H9 (cell line): ENCODE measurements at regions not wholly inside any gene's neighbourhood (a gene's known extent, or its start where the extent isn't known, plus 50 kb on each side); places are given as distances from the start of the nearest gene placed in this dataset.

ENCODE experiments used
- DNase-seq: peaks from one replicate; pipeline ENCODE4 v3.0.0-alpha.2; 2017
- H2AFZ ChIP-seq: one replicate; pipeline ENCODE4 v1.6.1; 2013; ENCODE audit warnings: mild to moderate bottlenecking, low read length, control low read depth, moderate library complexity
- H2AK5ac ChIP-seq: 2 replicates; pipeline ENCODE4 v1.6.1; 2013; ENCODE audit warnings: low read length, control low read depth, mixed read lengths; ENCODE audit not compliant: insufficient read length
- H2BK120ac ChIP-seq: one replicate; pipeline ENCODE4 v1.6.1; 2013; ENCODE audit warnings: low read depth, mild to moderate bottlenecking, low read length, control low read depth, inconsistent platforms; ENCODE audit not compliant: poor library complexity, severe bottlenecking
- H2BK12ac ChIP-seq: 2 replicates; pipeline ENCODE4 v1.6.1; 2013; ENCODE audit warnings: low read length, control low read depth, mixed read lengths, low read depth; ENCODE audit not compliant: insufficient read length
- H2BK15ac ChIP-seq: 2 replicates; pipeline ENCODE4 v1.6.1; 2013; ENCODE audit warnings: low read depth, low read length, control low read depth
- H2BK20ac ChIP-seq: one replicate; pipeline ENCODE4 v1.6.1; 2013; ENCODE audit warnings: low read depth, mild to moderate bottlenecking, low read length, control low read depth, inconsistent platforms; ENCODE audit not compliant: poor library complexity, severe bottlenecking
- H2BK5ac ChIP-seq: 2 replicates; pipeline ENCODE4 v1.6.1; 2013; ENCODE audit warnings: low read length, control low read depth, mixed read lengths; ENCODE audit not compliant: insufficient read length
- H3K14ac ChIP-seq: 2 replicates; pipeline ENCODE4 v1.6.1; 2013; ENCODE audit warnings: low read length, control low read depth; ENCODE audit not compliant: insufficient read depth
- H3K18ac ChIP-seq: 2 replicates; pipeline ENCODE4 v1.6.1; 2013; ENCODE audit warnings: low read depth, mild to moderate bottlenecking, mixed read lengths, low read length, control low read depth; ENCODE audit not compliant: insufficient read length
- H3K23ac ChIP-seq: 2 replicates; pipeline ENCODE4 v1.6.1; 2013; ENCODE audit warnings: low read length, control low read depth, mixed read lengths, low read depth; ENCODE audit not compliant: insufficient read length
- H3K23me2 ChIP-seq: 2 replicates; pipeline ENCODE4 v1.6.1; 2013; ENCODE audit warnings: low read depth, mild to moderate bottlenecking, mixed read lengths, low read length, control low read depth; ENCODE audit not compliant: insufficient read length, poor library complexity, severe bottlenecking
- H3K27ac ChIP-seq: 2 replicates; pipeline ENCODE4 v1.5.1; 2013; ENCODE audit warnings: low read length, control low read depth, mixed read lengths, low read depth; ENCODE audit not compliant: insufficient read length
- H3K27me3 ChIP-seq: 2 replicates; pipeline ENCODE4 v1.6.1; 2013; ENCODE audit warnings: low read length, control low read depth, inconsistent platforms; ENCODE audit not compliant: insufficient read depth
- H3K4ac ChIP-seq: 2 replicates; pipeline ENCODE4 v1.6.1; 2013; ENCODE audit warnings: low read depth, mild to moderate bottlenecking, control low read depth, inconsistent platforms, low read length, moderate library complexity
- H3K4me1 ChIP-seq: 2 replicates; pipeline ENCODE4 v1.6.1; 2013; ENCODE audit warnings: low read length, control low read depth, inconsistent platforms; ENCODE audit not compliant: insufficient read depth
- H3K4me2 ChIP-seq: 2 replicates; pipeline ENCODE4 v1.6.1; 2013; ENCODE audit warnings: low read length, control low read depth, mixed read lengths; ENCODE audit not compliant: insufficient read length, insufficient read depth
- H3K56ac ChIP-seq: 2 replicates; pipeline ENCODE4 v1.6.1; 2013; ENCODE audit warnings: low read depth, mild to moderate bottlenecking, mixed read lengths, low read length, control low read depth; ENCODE audit not compliant: insufficient read length
- H3K79me1 ChIP-seq: 2 replicates; pipeline ENCODE4 v1.6.1; 2013; ENCODE audit warnings: low read depth, mild to moderate bottlenecking, moderate library complexity, low read length, control low read depth, inconsistent platforms; ENCODE audit not compliant: insufficient read depth, poor library complexity, severe bottlenecking
- H3K79me2 ChIP-seq: 2 replicates; pipeline ENCODE4 v1.6.1; 2013; ENCODE audit warnings: low read length, control low read depth, inconsistent platforms; ENCODE audit not compliant: insufficient read depth
- H3K9ac ChIP-seq: 2 replicates; pipeline ENCODE4 v1.6.1; 2013; ENCODE audit warnings: low read length, control low read depth, mixed read lengths; ENCODE audit not compliant: insufficient read length; ENCODE audit errors: extremely low read depth
- H3K9me3 ChIP-seq: one replicate; pipeline ENCODE4 v1.6.1; 2013; ENCODE audit warnings: low read depth, low read length, inconsistent platforms; ENCODE audit not compliant: control insufficient read depth
- H3T11ph ChIP-seq: one replicate; pipeline ENCODE4 v1.6.1; 2013; ENCODE audit warnings: mild to moderate bottlenecking, low read length, control low read depth, inconsistent platforms
- H4K20me1 ChIP-seq: one replicate; pipeline ENCODE4 v1.6.1; 2013; ENCODE audit not compliant: control insufficient read depth, insufficient read length, insufficient read depth
- H4K5ac ChIP-seq: 2 replicates; pipeline ENCODE4 v1.6.1; 2013; ENCODE audit warnings: low read depth, mild to moderate bottlenecking, mixed read lengths, low read length, control low read depth; ENCODE audit not compliant: insufficient read length
- H4K8ac ChIP-seq: replicated peaks from 2 replicates; pipeline ENCODE4 v1.6.1; 2013; ENCODE audit warnings: low read length, control low read depth, mixed read lengths, low read depth; ENCODE audit not compliant: insufficient read length
- H4K91ac ChIP-seq: 2 replicates; pipeline ENCODE4 v1.6.1; 2013; ENCODE audit warnings: low read depth, mild to moderate bottlenecking, moderate library complexity, mixed read lengths, low read length, control low read depth; ENCODE audit not compliant: insufficient read length
- H3K27ac Mint-ChIP-seq, 3 experiments: 2 replicates in 2 of 3; 3 replicates in 1 of 3; pipeline ENCODE4 v1.8.0; 2020 to 2021; ENCODE audit warnings: mixed read lengths in 3 of 3, mild to moderate bottlenecking in 1 of 3, moderate library complexity in 1 of 3
- H3K27me3 Mint-ChIP-seq: 2 replicates; pipeline ENCODE4 v1.8.0; 2021; ENCODE audit warnings: low read depth, mild to moderate bottlenecking, moderate library complexity, mixed read lengths
- H3K36me3 Mint-ChIP-seq, 3 experiments: 2 replicates in 2 of 3; 3 replicates in 1 of 3; pipeline ENCODE4 v1.8.0; 2020 to 2021; ENCODE audit warnings: low read depth in 3 of 3, mixed read lengths in 3 of 3; ENCODE audit not compliant: insufficient read depth in 1 of 3
- H3K4me1 Mint-ChIP-seq, 2 experiments: 2 replicates each; pipeline ENCODE4 v1.8.0; 2020; ENCODE audit warnings: mixed read lengths in 2 of 2
- H3K4me3 Mint-ChIP-seq, 2 experiments: 2 replicates in 1 of 2; 3 replicates in 1 of 2; pipeline ENCODE4 v1.8.0; 2020 to 2021; ENCODE audit warnings: mild to moderate bottlenecking in 2 of 2, mixed read lengths in 2 of 2, moderate library complexity in 1 of 2
- H3K9me3 Mint-ChIP-seq, 2 experiments: 2 replicates in 1 of 2; 3 replicates in 1 of 2; pipeline ENCODE4 v1.8.0; 2020; ENCODE audit warnings: mild to moderate bottlenecking in 2 of 2, mixed read lengths in 2 of 2, moderate library complexity in 1 of 2
- WGBS: extraction: QIAGEN DNeasy Blood & Tissue Kit; methylation state at CpG from one replicate; pipeline ENCODE4 v1.1.7; 2013; ENCODE audit warnings: missing lambda C conversion rate, low lambda C conversion rate, mixed read lengths; ENCODE audit not compliant: insufficient read length; ENCODE audit errors: extremely low coverage; 5-methylcytosine and 5-hydroxymethylcytosine counted together
- TF ChIP-seq, protein P1 (sequence below): fragments of 200-600 bp; sonication (generic); conservative IDR thresholded peaks from 3 replicates; pipeline ENCODE4 v1.8.0; 2021; ENCODE audit warnings: antibody characterized with exemption, mild to moderate bottlenecking

DNA sequence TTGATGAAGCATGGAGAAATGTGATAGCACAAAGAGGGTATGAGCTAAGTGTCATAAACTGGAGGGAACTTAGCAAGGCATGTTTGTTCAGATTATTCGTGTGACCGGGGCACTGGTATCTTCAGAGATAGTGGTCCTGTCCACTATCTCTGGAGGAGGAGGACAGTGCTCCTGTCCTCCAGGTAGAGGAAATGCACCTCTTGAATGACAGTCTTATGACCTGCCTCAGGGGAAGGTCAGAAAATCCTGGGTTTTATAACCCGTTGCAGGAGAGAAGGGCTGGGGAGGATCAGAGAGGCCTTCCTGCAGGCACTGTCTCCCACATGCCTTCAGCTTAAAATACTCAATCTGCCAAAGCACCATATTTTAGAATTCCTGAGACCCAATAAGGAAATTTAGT lies 213.5 kb upstream of the UBL3 start:
- WGBS: no CpG with 5 or more reads among the region's 3 CpGs
- H3K36me3 Mint-ChIP-seq: peaks cover 5 to 14% (median 6%) of the 10 kb centered on the region in 3 experiments
- TF ChIP-seq, protein P1, sequence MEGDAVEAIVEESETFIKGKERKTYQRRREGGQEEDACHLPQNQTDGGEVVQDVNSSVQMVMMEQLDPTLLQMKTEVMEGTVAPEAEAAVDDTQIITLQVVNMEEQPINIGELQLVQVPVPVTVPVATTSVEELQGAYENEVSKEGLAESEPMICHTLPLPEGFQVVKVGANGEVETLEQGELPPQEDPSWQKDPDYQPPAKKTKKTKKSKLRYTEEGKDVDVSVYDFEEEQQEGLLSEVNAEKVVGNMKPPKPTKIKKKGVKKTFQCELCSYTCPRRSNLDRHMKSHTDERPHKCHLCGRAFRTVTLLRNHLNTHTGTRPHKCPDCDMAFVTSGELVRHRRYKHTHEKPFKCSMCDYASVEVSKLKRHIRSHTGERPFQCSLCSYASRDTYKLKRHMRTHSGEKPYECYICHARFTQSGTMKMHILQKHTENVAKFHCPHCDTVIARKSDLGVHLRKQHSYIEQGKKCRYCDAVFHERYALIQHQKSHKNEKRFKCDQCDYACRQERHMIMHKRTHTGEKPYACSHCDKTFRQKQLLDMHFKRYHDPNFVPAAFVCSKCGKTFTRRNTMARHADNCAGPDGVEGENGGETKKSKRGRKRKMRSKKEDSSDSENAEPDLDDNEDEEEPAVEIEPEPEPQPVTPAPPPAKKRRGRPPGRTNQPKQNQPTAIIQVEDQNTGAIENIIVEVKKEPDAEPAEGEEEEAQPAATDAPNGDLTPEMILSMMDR: no peak

More for the DNA sequence above, 213.5 kb upstream of the UBL3 start:
- Histone ChIP-seq H3K79me2 (no peaks in the 10 kb centered on the region), H2BK5ac (no peak overlapping the region), H3K27me3 (no peaks in the 10 kb centered on the region), H3K9me3 (no peaks in the 10 kb centered on the region), H4K5ac (no peak overlapping the region), H4K20me1 (no peaks in the 10 kb centered on the region), H3T11ph (no peak overlapping the region), H4K8ac (no peak overlapping the region), H3K4me2 (no peak overlapping the region), H3K27ac (no peak overlapping the region), H3K23me2 (no peaks in the 10 kb centered on the region), H3K56ac (no peak overlapping the region), H3K18ac (no peak overlapping the region), H2BK15ac (no peak overlapping the region), H3K14ac (no peak overlapping the region), H2AFZ (no peak overlapping the region), H2BK120ac (no peak overlapping the region), H3K79me1 (no peaks in the 10 kb centered on the region), H3K23ac (no peak overlapping the region), H2BK20ac (no peak overlapping the region), H4K91ac (no peak overlapping the region), H3K4me1 (peaks cover 2% of the 10 kb centered on the region; the same call in 1 of the 2 replicates), H2AK5ac (no peak overlapping the region), H3K9ac (no peak overlapping the region), H2BK12ac (no peak overlapping the region), H3K4ac (no peak overlapping the region)
- Mint-ChIP-seq H3K4me3 (no peak overlapping the region), H3K27me3 (0 out of 2 replicates have a peak, but pooled peaks cover 2% of the 10 kb centered on the region), H3K9me3 (peaks cover 5 to 19% of the 10 kb centered on the region in 2 experiments), H3K4me1 (peaks cover 16 to 18% of the 10 kb centered on the region in 2 experiments), H3K27ac (no peak overlapping the region)
- no peak for DNase-seq
